IPS DF 6.9 (cell line): ENCODE measurements at regions not wholly inside any gene's neighbourhood (a gene's known extent, or its start where the extent isn't known, plus 50 kb on each side); places are given as distances from the start of the nearest gene placed in this dataset.

Experiments
- DNase-seq: peaks from one replicate; pipeline ENCODE4 v3.0.0-alpha.2; 2013; ENCODE audit warnings: low read depth, low spot score
- H3K27ac ChIP-seq: one replicate; pipeline ENCODE4 v1.5.1; 2013; ENCODE audit warnings: low read length, control low read depth
- H3K27me3 ChIP-seq: 2 replicates; pipeline ENCODE4 v1.6.1; 2013; ENCODE audit warnings: mild to moderate bottlenecking, low read length; ENCODE audit not compliant: control insufficient read depth, insufficient read depth
- H3K36me3 ChIP-seq: 2 replicates; pipeline ENCODE4 v1.6.1; 2013; ENCODE audit warnings: low read length; ENCODE audit not compliant: control insufficient read depth, insufficient read depth
- H3K4me1 ChIP-seq: 2 replicates; pipeline ENCODE4 v1.6.1; 2013; ENCODE audit warnings: low read length; ENCODE audit not compliant: control insufficient read depth, insufficient read depth
- H3K4me3 ChIP-seq: 2 replicates; pipeline ENCODE4 v1.5.1; 2013; ENCODE audit warnings: mild to moderate bottlenecking, low read length
- H3K9me3 ChIP-seq: 2 replicates; pipeline ENCODE4 v1.6.1; 2013; ENCODE audit warnings: low read length, inconsistent platforms; ENCODE audit not compliant: control insufficient read depth, insufficient read depth
- WGBS: extraction: QIAGEN DNeasy Blood & Tissue Kit; methylation state at CpG from one replicate; pipeline ENCODE4 v1.1.7; 2013; ENCODE audit warnings: mixed read lengths, missing lambda C conversion rate; ENCODE audit not compliant: insufficient read length, insufficient coverage; 5-methylcytosine and 5-hydroxymethylcytosine counted together

GRCh38 chr1:63268876-63269275 is 53.5 kb upstream of the FOXD3 start:
- Histone ChIP-seq H3K27me3 (no peaks in the 10 kb centered on the region), H3K27ac (no peak overlapping the region), H3K4me3 (no peak overlapping the region), H3K4me1 (no peaks in the 10 kb centered on the region), H3K9me3 (no peaks in the 10 kb centered on the region), H3K36me3 (no peaks in the 10 kb centered on the region)
- DNase-seq: no peak
- WGBS: no CpG with 5 or more reads among the region's 2 CpGs

GRCh38 chr1:63269571-63269970 is 52.8 kb upstream of the FOXD3 start:
- no peak for DNase-seq
- Histone ChIP-seq H3K4me1 (no peaks in the 10 kb centered on the region), H3K9me3 (no peaks in the 10 kb centered on the region), H3K4me3 (no peak overlapping the region), H3K27ac (no peak overlapping the region), H3K36me3 (no peaks in the 10 kb centered on the region), H3K27me3 (no peaks in the 10 kb centered on the region)
- WGBS: no CpG with 5 or more reads among the region's 3 CpGs
